ENCODE measurements at regions not wholly inside any gene's neighbourhood (a gene's known extent, or its start where the extent isn't known, plus 50 kb on each side); places are given as distances from the start of the nearest gene placed in this dataset.

- DNase-seq (ENCODE audit: low read depth), result no peak
Measured at GRCh38 chr13:100854006-100854405, 179.4 kb upstream of the TMTC4 start.

- no peak for DNase-seq (ENCODE audit: low read depth)
Measured at GRCh38 chr13:100853434-100853833, 178.8 kb upstream of the TMTC4 start.

- no peak for DNase-seq (ENCODE audit: low read depth)
Measured at GRCh38 chr13:100852146-100852545, 177.6 kb upstream of the TMTC4 start.

GRCh38 chr13:100848304-100848703 is 173.7 kb upstream of the TMTC4 start:
- DNase-seq (ENCODE audit: low read depth), result no peak

- DNase-seq (ENCODE audit: low read depth), result no peak
Measured at GRCh38 chr13:100845128-100845757, 170.6 kb upstream of the TMTC4 start.

- no peak for DNase-seq (ENCODE audit: low read depth)
Measured at GRCh38 chr13:100842136-100842535, 167.5 kb upstream of the TMTC4 start.

- DNase-seq (ENCODE audit: low read depth), result no peak
Measured at GRCh38 chr13:100838387-100838786, 163.8 kb upstream of the TMTC4 start.

GRCh38 chr13:100837631-100838030 is 163.0 kb upstream of the TMTC4 start:
- no peak for DNase-seq (ENCODE audit: low read depth)

- DNase-seq (ENCODE audit: low read depth), result peak; percentile 66
Measured at GRCh38 chr13:100836711-100837110, 162.1 kb upstream of the TMTC4 start.

GRCh38 chr13:100835695-100836094 is 161.1 kb upstream of the TMTC4 start:
- DNase-seq (ENCODE audit: low read depth), result peak; percentile 30

- no peak for DNase-seq (ENCODE audit: low read depth)
Measured at GRCh38 chr13:100833427-100833826, 158.8 kb upstream of the TMTC4 start.

- peak; percentile 16 for DNase-seq (ENCODE audit: low read depth)
Measured at GRCh38 chr13:100828226-100828625, 153.6 kb upstream of the TMTC4 start.

- no peak for DNase-seq (ENCODE audit: low read depth)
Measured at GRCh38 chr13:100827489-100828176, 153.0 kb upstream of the TMTC4 start.

- DNase-seq (ENCODE audit: low read depth), result no peak
Measured at GRCh38 chr13:100826441-100826840, 151.8 kb upstream of the TMTC4 start.

GRCh38 chr13:100825557-100825956 is 151.0 kb upstream of the TMTC4 start:
- peak; percentile 65 for DNase-seq (ENCODE audit: low read depth)

- no peak for DNase-seq (ENCODE audit: low read depth)
Measured at GRCh38 chr13:100824366-100824765, 149.8 kb upstream of the TMTC4 start.

GRCh38 chr13:100823448-100823847 is 148.9 kb upstream of the TMTC4 start:
- no peak for DNase-seq (ENCODE audit: low read depth)

GRCh38 chr13:100822871-100823443 is 148.4 kb upstream of the TMTC4 start:
- no peak for DNase-seq (ENCODE audit: low read depth)

- no peak for DNase-seq (ENCODE audit: low read depth)
Measured at GRCh38 chr13:100818711-100819110, 144.1 kb upstream of the TMTC4 start.

GRCh38 chr13:100817928-100818327 is 143.3 kb upstream of the TMTC4 start:
- no peak for DNase-seq (ENCODE audit: low read depth)

- no peak for DNase-seq (ENCODE audit: low read depth)
Measured at GRCh38 chr13:100815476-100816046, 141.0 kb upstream of the TMTC4 start.

GRCh38 chr13:100812982-100813584 is 138.5 kb upstream of the TMTC4 start:
- DNase-seq (ENCODE audit: low read depth), result no peak

- no peak for DNase-seq (ENCODE audit: low read depth)
Measured at GRCh38 chr13:100811928-100812327, 137.3 kb upstream of the TMTC4 start.

Measured in iris pigment epithelial cell (primary cell).